OCI-LY3 (cell line): ENCODE measurements at regions not wholly inside any gene's neighbourhood (a gene's known extent, or its start where the extent isn't known, plus 50 kb on each side); places are given as distances from the start of the nearest gene placed in this dataset.

Source experiments
- CTCF ChIP-seq: fragments of 200-600, 300-600 bp; sonication (generic); IDR thresholded peaks from 2 replicates; pipeline ENCODE4 v1.5.1; 2014; ENCODE audit warnings: antibody characterized with exemption, low read length, low read depth
- EZH2phosphoT487 ChIP-seq: fragments of 200-600 bp; shearing (Covaris generic); IDR thresholded peaks from 2 replicates; pipeline ENCODE4 v1.6.1; 2018; ENCODE audit warnings: antibody characterized with exemption, mixed run types, low read depth

GRCh38 chr2:120984452-120985173, 248.9 kb downstream of the GLI2 start:
- TF ChIP-seq CTCF (no peak), EZH2phosphoT487 (no peak)
